Left lung (tissue), 4 donors: ENCODE measurements at regions not wholly inside any gene's neighbourhood (a gene's known extent, or its start where the extent isn't known, plus 50 kb on each side); places are given as distances from the start of the nearest gene placed in this dataset.

Experiments
- ATAC-seq: fragments of 200-7000 bp; cut with Tn5 transposase; one replicate; pipeline ENCODE4 v1.9.1; 2020; ENCODE audit warnings: moderate library complexity
- DNase-seq, 4 donors: peaks; one replicate each; pipeline ENCODE4 v3.0.0-alpha.2; 2013 to 2020
- H3K27ac ChIP-seq, 2 donors: fragments of 200-600 bp; sonication (generic) in 1 of 2; one replicate each; pipeline versions ENCODE4 v1.5.0 to v1.8.0; 2020 to 2021
- H3K27me3 ChIP-seq, 2 donors: fragments of 200-600 bp; sonication (generic) in 1 of 2; one replicate each; pipeline versions ENCODE4 v1.5.0 to v1.8.0; 2020 to 2021
- H3K36me3 ChIP-seq, 2 donors: fragments of 200-600 bp; sonication (generic) in 1 of 2; one replicate each; pipeline versions ENCODE4 v1.5.0 to v1.8.0; 2020 to 2021
- H3K4me1 ChIP-seq, 2 donors: fragments of 200-600 bp; one replicate each; pipeline ENCODE4 v1.8.0; 2021
- H3K4me3 ChIP-seq, 2 donors: fragments of 200-600 bp; sonication (generic) in 1 of 2; one replicate each; pipeline versions ENCODE4 v1.5.0 to v1.8.0; 2020 to 2021; ENCODE audit warnings: mild to moderate bottlenecking in 1 of 2
- H3K9me3 ChIP-seq, 2 donors: fragments of 200-600 bp; sonication (generic) in 1 of 2; one replicate each; pipeline versions ENCODE4 v1.5.0 to v1.8.0; 2020 to 2021
- intact Hi-C, 2 donors: fragments of 100-400 bp; cut with DNase I; formaldehyde crosslinking; loops; one replicate each; pipeline versions ENCODE4 v1.11.2 to v1.14.2; 2022
- TF ChIP-seq, protein P1 (sequence below), 2 donors: fragments of 200-600 bp; sonication (generic) in 1 of 2; IDR thresholded peaks; one replicate each; pipeline versions ENCODE4 v1.5.0 to v1.8.0; 2021; ENCODE audit warnings: antibody characterized with exemption in 2 of 2
- donor health status: DM: no; HTN: yes; CAD: no.
- donor health status: DM: no; HTN: no; CAD: no.

DNA sequence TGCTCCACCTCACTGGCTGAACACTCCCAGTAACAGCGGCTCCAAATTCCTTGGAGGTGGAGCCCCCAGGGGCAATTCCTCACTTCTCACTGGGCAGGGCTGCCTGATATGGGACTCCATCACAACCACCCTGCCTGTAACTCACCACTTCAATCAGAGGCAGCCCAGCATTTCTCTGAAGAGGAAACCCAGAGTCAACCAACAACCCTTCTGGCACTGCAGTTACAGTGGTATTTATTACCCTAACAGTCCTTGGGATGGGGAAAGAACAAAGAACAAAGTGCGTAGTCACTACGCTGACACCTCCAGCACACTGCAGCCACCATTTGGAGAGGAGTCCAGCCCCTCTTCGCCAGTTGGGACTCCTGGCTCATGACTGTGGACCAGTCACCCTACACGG lies 85.7 kb upstream of the GALNT13 start:
- TF ChIP-seq, protein P1, sequence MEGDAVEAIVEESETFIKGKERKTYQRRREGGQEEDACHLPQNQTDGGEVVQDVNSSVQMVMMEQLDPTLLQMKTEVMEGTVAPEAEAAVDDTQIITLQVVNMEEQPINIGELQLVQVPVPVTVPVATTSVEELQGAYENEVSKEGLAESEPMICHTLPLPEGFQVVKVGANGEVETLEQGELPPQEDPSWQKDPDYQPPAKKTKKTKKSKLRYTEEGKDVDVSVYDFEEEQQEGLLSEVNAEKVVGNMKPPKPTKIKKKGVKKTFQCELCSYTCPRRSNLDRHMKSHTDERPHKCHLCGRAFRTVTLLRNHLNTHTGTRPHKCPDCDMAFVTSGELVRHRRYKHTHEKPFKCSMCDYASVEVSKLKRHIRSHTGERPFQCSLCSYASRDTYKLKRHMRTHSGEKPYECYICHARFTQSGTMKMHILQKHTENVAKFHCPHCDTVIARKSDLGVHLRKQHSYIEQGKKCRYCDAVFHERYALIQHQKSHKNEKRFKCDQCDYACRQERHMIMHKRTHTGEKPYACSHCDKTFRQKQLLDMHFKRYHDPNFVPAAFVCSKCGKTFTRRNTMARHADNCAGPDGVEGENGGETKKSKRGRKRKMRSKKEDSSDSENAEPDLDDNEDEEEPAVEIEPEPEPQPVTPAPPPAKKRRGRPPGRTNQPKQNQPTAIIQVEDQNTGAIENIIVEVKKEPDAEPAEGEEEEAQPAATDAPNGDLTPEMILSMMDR (IDR thresholded peaks at IDR 0.05), result no peak
- no peaks in the 10 kb centered on the region for H3K36me3 ChIP-seq
- H3K9me3 ChIP-seq, result peaks cover 0 to 8% of the 10 kb centered on the region in 2 donors
- no peaks in the 10 kb centered on the region for H3K4me1 ChIP-seq
- H3K4me3 ChIP-seq, result no peak overlapping the region
- DNase-seq, result no peak
- ATAC-seq, result no peak
- intact Hi-C loops, result no loop called here
- no peak overlapping the region for H3K27ac ChIP-seq
- no peaks in the 10 kb centered on the region for H3K27me3 ChIP-seq

DNA sequence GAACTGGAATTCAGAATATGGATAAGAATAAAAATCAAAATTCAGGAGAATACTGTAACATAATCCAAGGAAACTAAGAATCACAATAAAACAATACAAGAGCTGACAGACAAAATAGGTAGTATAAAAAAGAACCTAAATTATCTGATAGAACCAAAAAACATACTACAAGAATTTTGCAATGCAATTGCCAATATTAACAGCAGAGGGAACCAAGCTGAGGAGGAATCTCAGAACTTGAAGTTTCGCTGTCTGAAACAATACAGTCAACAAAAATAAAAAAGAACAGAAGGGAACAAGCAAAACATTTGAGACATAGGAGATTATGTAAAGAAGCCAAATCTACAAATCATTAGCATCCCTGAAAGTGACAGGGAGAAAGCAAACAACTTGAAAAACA lies 84.1 kb upstream of the GALNT13 start:
- DNase-seq, result no peak
- Histone ChIP-seq H3K4me3 (no peak overlapping the region), H3K4me1 (no peaks in the 10 kb centered on the region), H3K27me3 (no peaks in the 10 kb centered on the region), H3K9me3 (peaks cover 0 to 11% of the 10 kb centered on the region in 2 donors), H3K36me3 (no peaks in the 10 kb centered on the region), H3K27ac (no peak overlapping the region)
- no peak for ATAC-seq
- intact Hi-C loops, result no loop called here
- TF ChIP-seq, protein P1 (IDR thresholded peaks at IDR 0.05), result no peak

DNA sequence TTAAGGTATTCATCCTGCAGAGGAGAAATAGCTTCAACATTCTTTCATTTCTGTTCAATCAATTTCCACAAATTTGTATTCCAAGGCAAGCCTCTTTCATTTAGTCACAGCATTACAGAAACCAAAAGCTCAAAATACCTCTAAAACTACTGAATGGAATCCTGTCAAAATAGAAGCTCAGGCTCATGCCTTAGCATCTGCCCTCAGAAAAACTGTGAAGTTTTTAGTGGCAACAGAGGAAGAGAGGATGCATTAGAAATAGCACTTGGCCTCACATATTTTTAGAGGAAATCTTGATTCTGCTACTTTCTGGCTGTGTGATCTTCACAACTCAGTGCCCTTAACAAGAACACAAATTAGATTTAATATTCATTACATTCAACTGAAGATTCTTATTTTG lies 69.1 kb upstream of the GALNT13 start:
- no peak for DNase-seq
- Histone ChIP-seq H3K9me3 (no peaks in the 10 kb centered on the region), H3K36me3 (no peaks in the 10 kb centered on the region), H3K27ac (no peak overlapping the region), H3K4me3 (no peak overlapping the region), H3K27me3 (no peaks in the 10 kb centered on the region), H3K4me1 (no peaks in the 10 kb centered on the region)
- TF ChIP-seq, protein P1 (IDR thresholded peaks at IDR 0.05), result no peak
- intact Hi-C loops, result no loop called here
- no peak for ATAC-seq

DNA sequence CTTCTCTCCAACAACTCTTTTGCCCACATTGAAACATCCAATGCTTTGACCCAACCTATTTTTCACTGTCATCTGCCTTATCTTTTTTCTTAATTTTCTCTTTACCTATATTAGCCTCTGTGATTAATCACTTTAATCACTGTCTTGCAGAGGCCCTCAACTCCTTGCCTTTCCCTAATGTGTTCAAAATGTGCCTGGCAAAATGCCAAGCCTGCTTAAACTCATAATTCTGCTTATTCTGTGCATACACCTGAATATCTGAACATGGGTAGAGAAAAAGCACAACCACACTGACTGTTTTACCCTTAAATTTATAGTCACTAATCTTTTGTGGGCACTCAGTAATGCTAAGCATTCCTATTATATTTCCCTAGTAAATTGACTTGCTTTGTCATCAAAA lies 63.0 kb upstream of the GALNT13 start:
- ATAC-seq, result no peak
- intact Hi-C loops, result no loop called here
- Histone ChIP-seq H3K4me3 (no peak overlapping the region), H3K36me3 (no peaks in the 10 kb centered on the region), H3K27ac (no peak overlapping the region), H3K4me1 (no peaks in the 10 kb centered on the region), H3K9me3 (no peaks in the 10 kb centered on the region), H3K27me3 (no peaks in the 10 kb centered on the region)
- TF ChIP-seq, protein P1 (IDR thresholded peaks at IDR 0.05), result no peak
- no peak for DNase-seq

DNA sequence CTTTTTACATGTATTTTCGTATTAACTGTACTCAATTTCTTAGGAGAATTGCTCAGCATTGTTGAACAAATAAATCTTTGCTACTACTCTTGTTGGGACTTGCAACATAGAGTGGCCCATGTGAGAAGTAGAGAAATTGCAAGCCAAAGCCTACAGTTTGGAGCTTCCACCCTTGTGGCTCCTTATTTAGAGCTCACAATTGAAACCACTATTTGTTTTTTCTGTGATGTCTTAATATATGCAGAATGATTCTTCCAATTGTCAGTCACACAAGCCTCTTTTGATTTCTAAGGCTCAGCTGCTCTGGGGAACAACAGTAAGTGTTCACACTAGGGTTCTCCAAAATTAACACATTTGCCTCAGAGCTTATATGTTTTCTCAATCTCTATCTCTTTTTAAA lies 60.2 kb upstream of the GALNT13 start:
- no peaks in the 10 kb centered on the region for H3K27me3 ChIP-seq
- H3K36me3 ChIP-seq, result no peaks in the 10 kb centered on the region
- DNase-seq (no peak), ATAC-seq (no peak)
- TF ChIP-seq, protein P1 (IDR thresholded peaks at IDR 0.05), result no peak
- intact Hi-C loops, result no loop called here
- no peaks in the 10 kb centered on the region for H3K4me1 ChIP-seq
- H3K4me3 ChIP-seq, result no peak overlapping the region
- no peak overlapping the region for H3K27ac ChIP-seq
- H3K9me3 ChIP-seq, result no peaks in the 10 kb centered on the region
